K562 (cell line): ENCODE measurements at regions not wholly inside any gene's neighbourhood (a gene's known extent, or its start where the extent isn't known, plus 50 kb on each side); places are given as distances from the start of the nearest gene placed in this dataset.

ENCODE experiments used
- ATAC-seq: fragments of 200-7000 bp; cut with Tn5 transposase; 3 replicates; pipeline ENCODE4 v1.9.1; 2020; ENCODE audit warnings: moderate library complexity
- BruUV-seq: library from RNA; stranded (reverse); fragments of 400-500 nt; replicated peaks from 2 replicates; lab custom pipeline; 2021; lab: Mats Ljungman, UMichigan
- CTCF ChIA-PET: fragments of 300-600 bp; formaldehyde crosslinking; extraction: SDS; loops from one replicate; lab custom pipeline; 2021; ENCODE audit warnings: low intra/inter-chr PET ratio; lab: Yijun Ruan, JAX
- POLR2A ChIA-PET: fragments of 300-600, 350-650 bp; sonication (Branson Sonifier 250); formaldehyde crosslinking; extraction: SDS; loops from one replicate; lab custom pipeline; 2021; ENCODE audit warnings: antibody characterized with exemption, inconsistent platforms; lab: Yijun Ruan, JAX
- DNase-seq, 4 experiments: peaks; one replicate each; pipeline versions ENCODE4 v3.0.0 to v3.0.0-alpha.2; 2011 to 2018; ENCODE audit warnings: low spot score in 3 of 4, mixed read lengths in 3 of 4; ENCODE audit errors: extremely low read depth in 1 of 4
- FAIRE-seq: peaks from 2 replicates; lab custom pipeline; 2011; peaks lifted over from hg19 to GRCh38; lab: Jason Lieb, UNC
- H2AFZ ChIP-seq: 2 replicates; pipeline ENCODE4 v1.6.0; 2011; ENCODE audit warnings: low read depth, low read length, control low read depth, inconsistent platforms
- H3K27ac ChIP-seq: fragments of 200-600 bp; 3 replicates; pipeline ENCODE4 v1.8.0; 2011; ENCODE audit warnings: low read depth, mild to moderate bottlenecking, control low read depth, inconsistent platforms, low read length, moderate library complexity, mixed read lengths; ENCODE audit errors: extremely low read depth
- H3K27me3 ChIP-seq, 2 experiments: fragments of 300-600 bp in 1 of 2; 2 replicates in 1 of 2; 3 replicates in 1 of 2; pipeline versions ENCODE4 v1.6.0 to v1.8.0; 2011; ENCODE audit warnings: inconsistent platforms in 2 of 2, low read length in 2 of 2, mild to moderate bottlenecking in 1 of 2, mixed read lengths in 1 of 2, moderate library complexity in 1 of 2; ENCODE audit not compliant: control insufficient read depth in 2 of 2, insufficient read depth in 2 of 2
- H3K36me3 ChIP-seq: fragments of 300-600 bp; 3 replicates; pipeline ENCODE4 v1.8.0; 2011; ENCODE audit warnings: mild to moderate bottlenecking, low read length, inconsistent platforms; ENCODE audit not compliant: control insufficient read depth, insufficient read depth
- H3K4me1 ChIP-seq, 2 experiments: fragments of 200-600 bp in 1 of 2; replicated peaks in 1 of 2; 2 replicates in 1 of 2; 3 replicates in 1 of 2; pipeline versions ENCODE4 v1.5.1 to v1.8.0; 2011; ENCODE audit warnings: inconsistent platforms in 2 of 2, low read length in 2 of 2, mild to moderate bottlenecking in 1 of 2, mixed read lengths in 1 of 2, moderate library complexity in 1 of 2; ENCODE audit not compliant: control insufficient read depth in 2 of 2, insufficient read depth in 2 of 2
- H3K4me2 ChIP-seq: 2 replicates; pipeline ENCODE4 v1.6.1; 2011; ENCODE audit warnings: low read length, control low read depth, inconsistent platforms, mixed read lengths; ENCODE audit not compliant: insufficient read depth
- H3K4me3 ChIP-seq: fragments of 200-600 bp; sonication (generic), shearing (Covaris generic); 2 replicates; pipeline ENCODE4 v1.5.1; 2016; ENCODE audit warnings: control low read depth, inconsistent platforms
- H3K79me2 ChIP-seq: fragments of 200-600 bp; 3 replicates; pipeline ENCODE4 v1.8.0; 2011; ENCODE audit warnings: low read length, inconsistent platforms; ENCODE audit not compliant: control insufficient read depth, insufficient read depth
- H3K9ac ChIP-seq, 2 experiments: 2 replicates each; pipeline versions ENCODE4 v1.6.0 to v1.6.1; 2011; ENCODE audit warnings: low read depth in 2 of 2, low read length in 2 of 2, control low read depth in 1 of 2, inconsistent platforms in 1 of 2, mild to moderate bottlenecking in 1 of 2, mixed read lengths in 1 of 2; ENCODE audit not compliant: insufficient read depth in 1 of 2
- H3K9me1 ChIP-seq: one replicate; pipeline ENCODE4 v1.6.0; 2011; ENCODE audit warnings: inconsistent platforms, mild to moderate bottlenecking, low read length, moderate library complexity; ENCODE audit not compliant: control insufficient read depth, insufficient read depth
- H3K9me3 ChIP-seq: replicated peaks from 2 replicates; pipeline ENCODE4 v1.5.1; 2011; ENCODE audit warnings: low read depth, low read length, inconsistent platforms; ENCODE audit not compliant: control insufficient read depth, insufficient read depth
- H4K20me1 ChIP-seq: replicated peaks from 2 replicates; pipeline ENCODE4 v1.6.1; 2011; ENCODE audit warnings: low read length, inconsistent platforms, mixed read lengths; ENCODE audit not compliant: control insufficient read depth, insufficient read depth
- C11orf30 ChIP-seq: fragments of 450-650 bp; IDR thresholded peaks from 2 replicates; pipeline ENCODE4 v1.6.1; 2016; ENCODE audit warnings: low read depth, mild to moderate bottlenecking
- CBX1 ChIP-seq: sonication (generic); IDR thresholded peaks from 2 replicates; pipeline ENCODE4 v1.6.1; 2016; ENCODE audit warnings: antibody characterized with exemption, low read depth, mild to moderate bottlenecking
- JUNB ChIP-seq: fragments of 450-650 bp; formaldehyde crosslinking; conservative IDR thresholded peaks from 2 replicates; pipeline ENCODE4 v1.4.0; 2020; ENCODE audit warnings: mild to moderate bottlenecking
- MCM7 ChIP-seq, 2 experiments: fragments of 450-650 bp; IDR thresholded peaks; 2 replicates each; pipeline ENCODE4 v1.6.1; 2016 to 2018
- NFIC ChIP-seq: fragments of 450-650 bp; IDR thresholded peaks from 2 replicates; pipeline ENCODE4 v1.6.1; 2017; ENCODE audit warnings: mild to moderate bottlenecking, inconsistent platforms
- NFXL1 ChIP-seq: fragments of 450-650 bp; formaldehyde crosslinking; IDR thresholded peaks from 2 replicates; pipeline ENCODE4 v1.4.0; 2021; ENCODE audit warnings: mild to moderate bottlenecking
- PHF8 ChIP-seq: fragments of 200-600 bp; sonication (generic); IDR thresholded peaks from 2 replicates; pipeline ENCODE4 v1.6.1; 2012; ENCODE audit warnings: mixed run types, mild to moderate bottlenecking, inconsistent platforms, low read length, moderate library complexity, borderline replicate concordance
- PTTG1 ChIP-seq: fragments of 450-650 bp; IDR thresholded peaks from 2 replicates; pipeline ENCODE4 v1.6.1; 2016; ENCODE audit warnings: low read depth, mild to moderate bottlenecking, missing genetic modification characterization, missing compliant biosample characterization
- SMARCE1 ChIP-seq: fragments of 450-650 bp; IDR thresholded peaks from 2 replicates; pipeline ENCODE4 v1.7.1; 2016; ENCODE audit warnings: mild to moderate bottlenecking
- SREBF1 ChIP-seq: fragments of 150-350 bp; IDR thresholded peaks from 2 replicates; pipeline ENCODE4 v1.6.1; 2014; ENCODE audit warnings: antibody characterized with exemption, low read depth, low read length, borderline replicate concordance
- XRCC4 ChIP-seq: IDR thresholded peaks from one replicate; pipeline ENCODE4 v1.6.1; 2011; ENCODE audit not compliant: insufficient read depth, insufficient read length; ENCODE audit errors: extremely low read depth
- ZNF444 ChIP-seq: fragments of 250-450 bp; sonication (Bioruptor Pico); IDR thresholded peaks from 2 replicates; pipeline ENCODE4 v1.4.0; 2020; ENCODE audit warnings: mild to moderate bottlenecking, moderate library complexity
- in situ Hi-C: fragments of 300-500 bp; cut with MboI; formaldehyde crosslinking; loops from 4 replicates; pipeline ENCODE4 v1.15.0; 2018; ENCODE audit warnings: inconsistent platforms, mixed read lengths
- intact Hi-C: fragments of 100-400 bp; cut with micrococcal nuclease; formaldehyde crosslinking; loops from 2 replicates; pipeline ENCODE4 v1.14.2; 2022
- TF ChIP-seq, protein P1 (sequence below): fragments of 250-450 bp; sonication (Bioruptor Pico); IDR thresholded peaks from 2 replicates; pipeline ENCODE4 v1.8.0; 2021; ENCODE audit warnings: mild to moderate bottlenecking, moderate library complexity
- TF ChIP-seq, protein P2 (sequence below): fragments of 450-650 bp; IDR thresholded peaks from 2 replicates; pipeline ENCODE4 v1.6.1; 2016; ENCODE audit warnings: mild to moderate bottlenecking
- TF ChIP-seq, protein P3 (sequence below): IDR thresholded peaks from 2 replicates; pipeline ENCODE4 v1.6.1; 2011; ENCODE audit not compliant: insufficient read length; ENCODE audit errors: extremely low read depth

DNA sequence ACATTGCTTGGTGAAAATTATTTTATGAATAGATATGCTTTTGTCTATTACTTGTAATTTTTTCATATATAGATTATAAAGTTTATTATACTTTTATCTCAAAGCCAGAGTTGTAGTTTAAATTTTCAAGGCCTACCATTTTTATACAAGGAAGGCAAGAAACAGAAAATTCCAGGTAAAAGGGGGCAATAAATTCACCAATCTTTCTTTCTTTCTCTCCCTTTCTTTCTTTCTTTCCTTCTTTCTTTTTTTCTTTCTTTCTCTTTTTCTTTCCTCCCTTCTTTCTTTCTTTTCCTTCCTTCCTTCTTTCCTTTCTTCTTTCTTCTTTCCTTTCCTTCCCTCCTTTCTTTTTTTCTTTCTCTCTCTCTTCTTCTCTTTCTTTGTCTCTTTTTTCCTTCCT, 529.4 kb downstream of the PCDH17 start:
- ChIA-PET CTCF (no interaction called here), POLR2A (no interaction called here)

More for the DNA sequence above, 529.4 kb downstream of the PCDH17 start:
- DNase-seq (no peak), FAIRE-seq (no peak), ATAC-seq (no peak)
- in situ Hi-C loops (no loop called here), intact Hi-C loops (no loop called here)
- TF ChIP-seq C11orf30, result no peak
- no peak for TF ChIP-seq JUNB (CRISPR knock-in tag)
- TF ChIP-seq, protein P1, sequence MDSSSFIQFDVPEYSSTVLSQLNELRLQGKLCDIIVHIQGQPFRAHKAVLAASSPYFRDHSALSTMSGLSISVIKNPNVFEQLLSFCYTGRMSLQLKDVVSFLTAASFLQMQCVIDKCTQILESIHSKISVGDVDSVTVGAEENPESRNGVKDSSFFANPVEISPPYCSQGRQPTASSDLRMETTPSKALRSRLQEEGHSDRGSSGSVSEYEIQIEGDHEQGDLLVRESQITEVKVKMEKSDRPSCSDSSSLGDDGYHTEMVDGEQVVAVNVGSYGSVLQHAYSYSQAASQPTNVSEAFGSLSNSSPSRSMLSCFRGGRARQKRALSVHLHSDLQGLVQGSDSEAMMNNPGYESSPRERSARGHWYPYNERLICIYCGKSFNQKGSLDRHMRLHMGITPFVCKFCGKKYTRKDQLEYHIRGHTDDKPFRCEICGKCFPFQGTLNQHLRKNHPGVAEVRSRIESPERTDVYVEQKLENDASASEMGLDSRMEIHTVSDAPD (CRISPR knock-in tag), result no peak
- no peak for TF ChIP-seq NFXL1 (CRISPR knock-in tag)
- no peak for TF ChIP-seq NFIC
- TF ChIP-seq, protein P2, sequence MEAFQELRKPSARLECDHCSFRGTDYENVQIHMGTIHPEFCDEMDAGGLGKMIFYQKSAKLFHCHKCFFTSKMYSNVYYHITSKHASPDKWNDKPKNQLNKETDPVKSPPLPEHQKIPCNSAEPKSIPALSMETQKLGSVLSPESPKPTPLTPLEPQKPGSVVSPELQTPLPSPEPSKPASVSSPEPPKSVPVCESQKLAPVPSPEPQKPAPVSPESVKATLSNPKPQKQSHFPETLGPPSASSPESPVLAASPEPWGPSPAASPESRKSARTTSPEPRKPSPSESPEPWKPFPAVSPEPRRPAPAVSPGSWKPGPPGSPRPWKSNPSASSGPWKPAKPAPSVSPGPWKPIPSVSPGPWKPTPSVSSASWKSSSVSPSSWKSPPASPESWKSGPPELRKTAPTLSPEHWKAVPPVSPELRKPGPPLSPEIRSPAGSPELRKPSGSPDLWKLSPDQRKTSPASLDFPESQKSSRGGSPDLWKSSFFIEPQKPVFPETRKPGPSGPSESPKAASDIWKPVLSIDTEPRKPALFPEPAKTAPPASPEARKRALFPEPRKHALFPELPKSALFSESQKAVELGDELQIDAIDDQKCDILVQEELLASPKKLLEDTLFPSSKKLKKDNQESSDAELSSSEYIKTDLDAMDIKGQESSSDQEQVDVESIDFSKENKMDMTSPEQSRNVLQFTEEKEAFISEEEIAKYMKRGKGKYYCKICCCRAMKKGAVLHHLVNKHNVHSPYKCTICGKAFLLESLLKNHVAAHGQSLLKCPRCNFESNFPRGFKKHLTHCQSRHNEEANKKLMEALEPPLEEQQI, result no peak
- TF ChIP-seq SREBF1, result no peak
- no peak for TF ChIP-seq XRCC4
- no peak for TF ChIP-seq PTTG1
- no peak for TF ChIP-seq MCM7 (IDR thresholded peaks at IDR 0.05)
- TF ChIP-seq, protein P3, sequence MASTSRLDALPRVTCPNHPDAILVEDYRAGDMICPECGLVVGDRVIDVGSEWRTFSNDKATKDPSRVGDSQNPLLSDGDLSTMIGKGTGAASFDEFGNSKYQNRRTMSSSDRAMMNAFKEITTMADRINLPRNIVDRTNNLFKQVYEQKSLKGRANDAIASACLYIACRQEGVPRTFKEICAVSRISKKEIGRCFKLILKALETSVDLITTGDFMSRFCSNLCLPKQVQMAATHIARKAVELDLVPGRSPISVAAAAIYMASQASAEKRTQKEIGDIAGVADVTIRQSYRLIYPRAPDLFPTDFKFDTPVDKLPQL, result no peak
- TF ChIP-seq SMARCE1, result no peak
- no peak for TF ChIP-seq PHF8
- TF ChIP-seq CBX1, result no peak
- TF ChIP-seq ZNF444, result no peak
- no peak overlapping the region for H3K4me2 ChIP-seq
- no peaks in the 10 kb centered on the region for H3K36me3 ChIP-seq
- H3K4me3 ChIP-seq, result no peak overlapping the region
- BruUV-seq, result no TSS peak
- no peaks in the 10 kb centered on the region for H3K4me1 ChIP-seq
- no peaks in the 10 kb centered on the region for H3K27me3 ChIP-seq
- H3K27ac ChIP-seq, result no peak overlapping the region
- no peak overlapping the region for H2AFZ ChIP-seq
- no peaks in the 10 kb centered on the region for H3K9me3 ChIP-seq
- H4K20me1 ChIP-seq, result no peaks in the 10 kb centered on the region
- no peaks in the 10 kb centered on the region for H3K9me1 ChIP-seq
- no peaks in the 10 kb centered on the region for H3K79me2 ChIP-seq
- no peak overlapping the region for H3K9ac ChIP-seq
